GM21447 (cell line): ENCODE measurements at regions not wholly inside any gene's neighbourhood (a gene's known extent, or its start where the extent isn't known, plus 50 kb on each side); places are given as distances from the start of the nearest gene placed in this dataset.

Experiments used
- ATAC-seq: cut with Tn5 transposase; IDR thresholded peaks from one replicate; pipeline ENCODE4 v1.9.1; 2021; ENCODE audit not compliant: unreplicated experiment

DNA sequence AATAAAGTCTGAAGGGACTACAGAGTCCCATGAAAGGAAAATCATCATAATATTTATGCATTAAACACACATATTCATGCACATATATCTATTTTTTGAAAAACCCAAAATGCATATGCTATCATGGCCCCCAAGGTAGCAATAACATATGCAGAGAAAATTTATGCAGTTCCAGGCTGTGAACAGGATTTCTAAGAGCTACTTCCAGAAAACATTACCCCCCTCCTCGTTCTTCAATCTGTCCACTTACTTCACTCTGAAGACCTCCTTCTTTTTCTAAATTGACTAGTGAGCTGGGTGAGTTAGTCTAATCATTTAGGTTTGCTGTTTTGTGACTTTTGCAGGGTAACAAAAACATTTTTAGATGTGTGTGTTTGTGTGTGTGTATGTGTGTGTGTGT, 376.4 kb upstream of the ZEB2 start:
- ATAC-seq = no peak

DNA sequence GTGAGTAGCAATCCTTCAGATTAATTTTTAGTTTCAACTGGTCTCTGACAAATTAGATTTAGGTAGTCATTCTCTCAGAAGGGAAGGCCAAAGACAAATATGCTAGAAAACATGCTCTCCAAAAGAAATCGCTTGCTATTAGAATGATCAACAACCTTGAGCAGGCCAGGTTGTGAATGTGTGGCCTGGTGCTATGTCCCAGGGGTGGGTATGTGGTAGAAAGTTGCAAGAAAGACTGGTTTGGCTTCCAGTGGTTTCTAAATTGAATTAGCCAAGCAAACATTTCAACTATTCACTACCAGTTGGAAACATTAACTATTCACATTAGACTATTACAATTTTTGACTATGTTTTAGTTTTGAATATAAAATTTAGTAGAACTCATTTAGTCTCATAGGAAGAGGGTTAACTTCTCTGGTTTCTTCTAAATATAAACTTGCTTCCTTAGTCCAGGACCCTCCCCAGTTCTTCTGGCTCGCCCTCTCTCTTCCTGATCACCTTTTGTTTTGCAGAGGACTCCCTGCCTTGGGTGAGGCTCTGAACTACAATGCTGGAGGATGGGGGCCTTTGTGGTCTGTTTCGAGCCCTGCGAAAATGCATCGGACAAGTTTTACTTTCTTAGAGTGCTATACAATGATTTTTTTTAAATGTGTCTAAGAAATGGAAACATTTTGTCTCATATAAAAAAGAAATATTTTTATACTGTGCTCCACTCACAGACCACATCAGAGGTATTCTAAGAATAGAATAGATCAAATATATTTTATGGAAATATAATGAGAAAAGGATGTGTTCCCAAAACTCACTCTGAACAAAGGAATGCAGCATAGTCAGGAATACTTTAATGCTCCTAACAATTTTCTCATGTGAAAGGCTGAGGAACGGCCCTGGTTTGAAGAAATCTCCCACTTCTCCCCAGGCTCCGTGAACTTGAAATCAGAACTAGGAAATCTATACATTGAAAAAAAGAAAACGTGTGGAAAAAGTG, 375.0 kb upstream of the ZEB2 start:
- ATAC-seq = no peak

DNA sequence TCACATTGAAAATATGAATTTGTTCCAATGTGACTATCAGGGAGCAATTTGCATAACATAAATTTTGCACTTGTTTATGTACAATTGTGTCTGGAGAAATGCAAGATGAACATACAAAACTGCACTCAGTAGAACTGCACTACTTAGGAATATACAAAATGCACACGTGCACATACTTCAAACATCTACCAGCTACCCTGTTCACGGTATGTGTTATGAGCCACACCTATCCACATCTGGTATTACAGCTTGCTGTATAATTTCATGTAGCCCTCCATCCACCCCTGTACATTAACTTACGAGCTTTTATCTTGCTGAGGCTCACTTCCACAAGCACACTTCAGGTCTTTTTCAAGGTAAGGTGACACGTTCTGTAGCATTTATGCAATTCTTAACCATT, 373.5 kb upstream of the ZEB2 start:
- ATAC-seq = no peak

DNA sequence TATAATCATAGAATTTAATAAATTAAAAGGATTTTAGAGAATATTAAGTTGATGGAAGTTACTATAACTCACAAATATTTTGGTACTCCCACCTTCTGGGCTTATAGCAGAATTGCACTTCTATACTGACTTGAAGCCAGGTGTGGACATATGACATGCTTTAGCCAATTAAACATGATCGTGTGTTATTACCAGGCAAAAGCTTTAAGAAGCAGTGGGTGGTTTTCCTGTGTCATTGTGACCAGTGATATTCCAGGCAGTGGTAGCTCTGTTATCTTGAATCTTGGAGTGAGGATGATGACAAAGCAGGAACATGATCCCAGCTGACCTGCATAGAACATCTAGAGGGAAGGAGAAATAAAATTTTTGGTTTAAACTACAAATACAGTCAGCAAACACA, 370.9 kb upstream of the ZEB2 start:
- ATAC-seq = no peak

DNA sequence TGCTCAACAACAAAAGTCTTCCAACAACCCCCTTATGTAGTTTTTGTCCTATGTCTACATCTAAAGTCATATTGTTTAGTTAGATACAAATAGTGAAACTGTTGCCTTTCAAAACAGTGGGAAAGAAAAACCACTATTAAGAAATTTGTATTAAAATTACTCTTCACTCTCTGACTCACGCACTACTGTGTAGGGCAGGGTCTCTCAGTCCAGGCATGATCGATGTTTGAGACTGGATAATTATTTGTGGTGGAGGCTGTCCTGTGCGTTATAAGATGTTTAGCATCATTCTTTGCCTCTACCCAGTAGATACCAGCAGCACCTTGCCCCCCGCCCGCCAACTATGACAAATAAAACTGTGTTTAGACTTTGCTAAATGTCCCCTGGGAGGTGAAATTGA, 369.4 kb upstream of the ZEB2 start:
- ATAC-seq = no peak

DNA sequence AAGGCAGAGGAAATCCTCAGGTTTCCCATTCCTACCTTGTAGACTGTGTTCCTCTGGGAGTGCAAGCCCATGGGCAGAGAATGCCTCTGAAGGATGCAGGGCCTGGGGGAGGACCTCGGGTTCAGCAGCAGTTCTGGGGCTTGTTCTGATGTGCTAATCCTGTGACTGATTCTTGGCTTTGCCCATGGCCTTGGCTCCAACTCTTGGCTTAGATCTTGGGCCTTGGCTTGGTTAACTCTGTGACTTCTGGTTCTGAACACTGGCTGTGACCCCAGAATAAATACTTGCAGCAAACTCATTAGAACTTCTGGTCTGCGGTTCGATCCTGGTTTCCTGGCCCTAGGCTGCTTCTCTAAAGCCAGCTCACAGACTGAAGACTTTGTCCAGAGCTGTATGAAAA, 366.9 kb upstream of the ZEB2 start:
- ATAC-seq = no peak

DNA sequence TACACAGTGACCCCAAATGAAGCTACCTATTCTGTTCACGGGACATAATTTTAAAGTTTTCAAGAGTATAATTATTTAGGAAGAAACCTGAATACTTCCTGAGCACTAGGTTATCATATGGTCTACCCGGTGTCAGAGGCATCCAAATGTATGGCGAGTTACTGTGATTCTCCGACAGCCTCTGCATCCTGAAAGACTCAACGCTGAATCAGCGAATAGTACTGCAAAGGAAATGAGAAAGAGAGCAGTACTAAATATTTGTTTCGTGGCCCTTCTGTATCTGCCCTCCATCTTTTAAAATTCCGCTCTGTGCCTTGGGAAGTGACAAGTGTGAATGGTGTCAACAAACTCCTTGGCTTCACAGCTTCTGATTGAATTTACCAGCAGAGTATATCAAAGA, 358.0 kb upstream of the ZEB2 start:
- no peak for ATAC-seq

DNA sequence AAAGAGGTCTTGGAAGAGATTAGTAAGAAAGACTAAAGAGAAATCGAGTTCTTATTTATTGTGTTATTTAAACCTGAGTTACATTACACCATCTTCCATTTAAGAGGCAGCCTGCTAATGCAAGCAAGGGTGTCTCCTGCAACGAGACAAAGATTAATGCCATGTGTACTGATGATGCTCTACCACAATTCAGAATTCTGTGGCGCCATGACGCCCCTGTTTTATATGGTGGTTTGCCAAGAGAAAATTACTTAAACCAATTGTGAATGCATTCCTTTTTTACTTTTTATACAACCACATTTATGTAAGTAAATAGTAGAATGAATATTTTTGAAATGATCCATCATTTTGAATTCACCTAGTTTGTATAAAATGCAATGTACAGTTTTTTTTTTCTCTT, 356.1 kb upstream of the ZEB2 start:
- ATAC-seq = no peak

DNA sequence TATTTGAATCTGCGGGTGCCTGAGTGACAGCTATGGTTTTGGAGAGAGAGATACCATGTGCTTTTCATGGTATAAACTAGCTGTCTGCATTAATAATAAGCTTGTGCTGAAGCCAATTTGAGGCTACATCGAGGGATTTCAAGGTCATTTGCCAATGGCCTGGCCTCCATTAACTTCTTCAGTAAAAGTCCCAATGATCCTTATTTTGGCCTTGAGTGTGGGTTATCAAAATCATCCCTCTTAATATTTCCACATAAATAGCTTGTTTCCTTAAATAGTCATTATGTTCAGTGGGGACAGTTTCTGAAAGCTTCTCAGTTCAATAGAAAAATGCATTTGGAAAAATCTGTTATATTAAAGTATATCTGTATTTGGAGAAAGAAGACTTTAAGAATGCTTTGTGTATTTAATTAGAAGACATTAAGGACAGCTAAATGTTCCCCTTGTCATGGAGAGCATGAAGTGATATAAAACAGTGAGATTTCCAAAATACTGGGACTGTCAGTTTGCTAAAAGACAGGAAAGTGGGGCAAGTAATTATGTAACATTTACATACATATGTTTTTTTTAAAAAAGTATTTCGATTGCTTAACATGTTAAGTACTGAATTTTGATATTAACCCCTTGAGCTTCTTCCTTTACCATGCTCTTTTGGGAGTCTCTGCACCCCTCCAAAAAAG, 355.5 kb upstream of the ZEB2 start:
- no peak for ATAC-seq

DNA sequence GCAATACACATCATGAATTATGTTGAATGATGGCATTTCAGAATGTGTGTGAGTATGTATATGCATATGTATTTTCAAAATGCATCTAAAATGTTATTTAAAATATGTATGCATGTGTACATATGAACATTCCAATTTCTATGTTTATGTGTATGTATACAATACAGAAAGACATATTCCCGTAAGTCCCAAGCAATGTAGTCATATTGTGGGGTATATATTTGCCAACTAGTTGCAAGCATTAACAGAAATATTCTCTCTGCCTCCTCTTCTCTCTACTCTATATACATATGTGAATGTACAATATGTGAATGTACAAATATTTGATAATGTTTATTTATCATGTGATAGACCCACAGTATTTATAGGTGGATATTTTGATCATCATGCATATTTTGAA, 345.8 kb upstream of the ZEB2 start:
- no peak for ATAC-seq

DNA sequence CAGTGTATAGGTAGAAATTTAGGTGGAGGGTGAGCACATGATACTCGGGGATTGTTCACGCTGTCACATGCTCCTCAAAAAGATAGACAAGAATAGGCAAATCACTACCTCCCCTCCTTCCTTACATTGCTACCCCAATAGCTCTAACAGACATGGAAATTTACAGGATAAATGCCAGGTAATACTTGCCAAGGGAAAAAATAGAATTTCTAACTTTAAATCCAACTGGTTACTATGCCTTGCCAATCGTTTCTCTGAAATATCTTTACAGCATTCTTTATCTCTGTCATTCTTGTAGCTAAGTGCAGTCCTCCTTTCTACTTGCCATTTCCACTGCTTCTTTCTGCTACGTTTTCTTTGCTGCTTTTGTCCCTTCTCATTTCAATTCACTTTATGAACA, 339.8 kb upstream of the ZEB2 start:
- no peak for ATAC-seq

DNA sequence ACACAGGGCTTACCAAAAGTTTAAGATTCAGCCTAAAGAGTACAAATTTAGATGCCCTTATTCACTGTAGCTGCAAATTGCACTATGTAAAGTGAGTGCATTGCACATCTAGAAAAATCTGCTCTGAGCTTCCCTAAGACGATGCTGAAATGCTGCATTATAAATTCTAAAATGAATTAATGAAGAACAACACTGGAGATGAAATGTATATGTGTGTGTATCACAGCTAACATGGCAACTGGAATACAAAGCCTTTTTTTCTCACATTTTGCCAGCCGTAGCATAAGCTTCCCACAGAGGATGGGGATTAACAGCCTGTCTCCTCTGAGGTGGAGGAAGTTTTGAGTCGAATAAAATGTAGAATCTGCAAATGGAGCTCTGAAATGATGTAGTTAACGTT, 338.3 kb upstream of the ZEB2 start:
- no peak for ATAC-seq

DNA sequence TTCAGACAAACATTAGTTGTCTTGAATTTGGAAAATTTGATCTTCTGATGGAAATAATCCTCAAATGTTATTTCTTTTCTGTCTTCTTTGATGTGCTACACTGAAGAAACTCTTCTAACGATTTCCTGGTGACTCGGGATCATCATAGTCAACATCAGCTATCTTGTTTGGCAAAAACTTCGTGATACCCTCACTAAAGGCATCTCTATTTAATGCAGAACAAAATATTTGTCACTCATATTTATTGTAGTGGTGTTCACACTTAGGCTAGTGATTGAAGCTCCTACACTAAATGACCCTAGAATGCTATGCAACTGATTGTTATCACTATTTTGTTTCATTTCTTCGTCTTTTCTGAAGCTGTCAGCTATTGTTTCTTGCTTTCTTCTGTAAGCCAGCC, 334.7 kb upstream of the ZEB2 start:
- no peak for ATAC-seq

DNA sequence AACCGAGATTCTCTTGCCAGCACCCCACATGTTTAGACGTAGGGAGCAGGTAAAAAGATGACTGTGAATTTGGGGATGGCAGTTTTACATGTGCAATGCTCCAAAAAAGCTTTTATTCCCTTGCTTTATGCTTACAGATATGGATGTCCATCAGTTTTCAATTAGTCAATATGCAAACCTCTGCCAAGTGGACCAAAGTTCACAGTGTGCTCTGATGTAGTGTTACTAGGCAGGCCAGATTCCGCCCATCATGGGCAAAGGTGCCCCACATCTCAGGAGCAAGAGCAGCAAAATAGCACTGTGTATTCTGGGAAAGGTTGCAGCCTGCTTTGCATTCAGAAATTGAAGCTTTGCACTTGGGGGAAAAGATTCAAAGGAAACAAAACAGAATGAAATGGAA, 329.7 kb upstream of the ZEB2 start:
- ATAC-seq = no peak

DNA sequence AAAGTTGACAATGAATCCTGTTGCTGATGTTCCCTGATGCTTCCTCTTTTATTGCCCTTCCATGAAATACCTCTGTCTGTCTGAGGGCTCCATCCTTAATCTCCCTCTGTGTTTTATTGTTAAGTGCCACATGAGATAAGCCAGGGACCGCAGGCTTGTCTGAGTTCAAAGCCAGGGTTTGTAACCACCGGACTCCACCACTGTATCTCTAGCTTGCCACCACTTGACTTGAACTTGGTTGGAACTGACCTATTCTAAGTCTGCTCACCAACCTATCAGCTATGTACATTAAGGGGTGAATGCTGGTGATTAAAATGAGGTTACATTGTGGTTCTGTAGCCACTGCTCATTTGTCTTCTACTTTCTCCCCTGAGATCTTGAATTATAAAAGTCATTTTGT, 328.5 kb upstream of the ZEB2 start:
- no peak for ATAC-seq

DNA sequence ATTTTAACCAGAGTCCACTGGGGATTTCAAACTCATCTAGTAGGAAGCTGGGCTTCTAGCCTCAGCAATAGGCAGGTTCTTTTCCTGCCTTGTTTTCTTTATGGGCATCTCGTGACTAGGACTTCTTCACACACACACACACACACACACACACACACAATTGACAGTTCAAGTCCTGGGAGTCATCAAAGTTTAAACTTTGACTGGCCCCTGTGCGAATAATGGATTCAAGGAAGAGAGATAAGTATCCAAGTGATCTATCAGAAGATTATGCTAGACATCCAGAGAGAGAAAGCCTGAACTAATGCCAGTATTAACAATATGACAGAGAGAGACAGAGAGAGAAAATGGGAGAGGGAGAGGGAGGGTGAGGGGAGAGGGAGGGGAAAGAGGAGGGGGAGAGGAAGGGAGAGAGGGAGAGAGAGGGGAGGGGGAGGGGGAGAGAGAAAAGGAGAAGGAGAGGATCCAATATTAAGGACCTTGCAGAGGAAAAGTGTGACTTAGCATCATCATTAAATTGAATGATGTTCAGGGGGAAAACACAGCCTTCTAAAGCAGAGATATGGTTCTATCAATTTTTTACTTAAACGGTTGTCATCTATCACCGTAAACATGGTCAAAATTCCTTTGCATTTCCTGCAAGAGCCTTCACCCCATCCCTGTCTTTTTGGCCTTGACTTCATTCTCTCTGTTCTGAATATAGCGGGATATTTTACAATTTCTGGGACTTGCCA, 327.6 kb upstream of the ZEB2 start:
- no peak for ATAC-seq

DNA sequence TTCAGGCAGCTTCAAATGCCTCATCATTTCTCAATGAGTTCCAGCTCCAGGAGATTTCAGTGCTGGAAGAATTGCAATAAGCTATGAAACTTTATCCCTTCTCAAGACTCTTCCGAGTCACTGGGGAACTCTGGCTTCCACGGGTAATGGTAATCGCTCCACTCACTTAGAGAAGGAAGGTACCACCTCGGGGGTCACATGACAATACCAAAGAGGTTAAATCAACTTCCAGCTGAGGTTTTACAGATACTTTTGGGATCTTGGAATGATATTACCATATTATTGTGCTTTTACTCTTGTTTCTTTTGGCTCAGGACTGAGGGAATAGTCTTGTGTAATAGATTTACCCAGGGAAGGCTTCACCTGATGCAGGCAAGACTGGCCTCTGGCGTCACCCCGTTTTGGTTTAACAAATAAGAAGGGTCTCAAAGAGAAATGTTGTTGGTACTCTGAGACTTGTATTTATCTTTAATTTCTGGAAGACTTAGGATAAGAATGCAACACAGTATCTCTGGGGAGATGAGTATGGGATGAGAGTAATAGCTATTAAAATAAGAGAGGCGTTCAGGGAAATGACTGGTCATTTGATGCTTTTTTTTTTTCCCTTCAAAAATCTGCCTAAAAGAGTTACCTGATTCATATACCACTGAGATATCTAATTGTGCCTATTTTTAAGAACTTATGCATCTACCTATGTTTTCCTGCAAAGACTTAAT, 316.9 kb upstream of the ZEB2 start:
- no peak for ATAC-seq

DNA sequence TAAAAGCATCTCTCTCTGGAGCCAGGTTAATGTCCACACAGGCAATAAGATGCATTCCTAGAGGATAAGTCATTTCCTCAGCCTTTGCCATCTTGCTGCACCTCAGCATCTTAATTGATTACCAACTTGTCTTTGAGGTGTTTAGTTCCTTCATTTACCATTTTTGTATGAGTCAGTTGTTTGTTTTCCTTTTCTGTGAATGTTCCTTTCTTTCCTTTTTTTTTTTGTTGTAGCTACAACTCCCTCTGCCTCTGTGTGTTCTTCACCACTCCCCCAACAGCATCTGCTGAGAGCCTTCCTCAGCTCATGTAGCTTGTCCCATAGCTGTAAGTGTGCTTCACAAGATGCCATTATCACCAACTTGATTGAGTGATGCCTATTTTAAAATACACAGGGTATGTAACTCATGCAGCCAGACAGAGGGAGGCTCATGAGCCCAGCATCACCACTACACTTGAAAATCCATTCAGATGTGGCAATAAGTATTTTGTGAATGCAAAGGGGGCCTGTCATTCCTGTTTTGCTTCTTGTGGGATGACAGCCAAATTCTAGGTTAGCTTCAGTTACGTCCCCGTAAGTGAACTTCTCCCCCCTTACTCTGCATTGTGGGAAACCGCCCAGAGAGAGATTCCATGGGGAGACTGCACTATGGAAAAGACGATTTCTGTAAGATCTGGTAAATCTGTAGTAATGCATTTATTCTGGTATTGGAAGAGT, 315.9 kb upstream of the ZEB2 start:
- ATAC-seq = no peak

DNA sequence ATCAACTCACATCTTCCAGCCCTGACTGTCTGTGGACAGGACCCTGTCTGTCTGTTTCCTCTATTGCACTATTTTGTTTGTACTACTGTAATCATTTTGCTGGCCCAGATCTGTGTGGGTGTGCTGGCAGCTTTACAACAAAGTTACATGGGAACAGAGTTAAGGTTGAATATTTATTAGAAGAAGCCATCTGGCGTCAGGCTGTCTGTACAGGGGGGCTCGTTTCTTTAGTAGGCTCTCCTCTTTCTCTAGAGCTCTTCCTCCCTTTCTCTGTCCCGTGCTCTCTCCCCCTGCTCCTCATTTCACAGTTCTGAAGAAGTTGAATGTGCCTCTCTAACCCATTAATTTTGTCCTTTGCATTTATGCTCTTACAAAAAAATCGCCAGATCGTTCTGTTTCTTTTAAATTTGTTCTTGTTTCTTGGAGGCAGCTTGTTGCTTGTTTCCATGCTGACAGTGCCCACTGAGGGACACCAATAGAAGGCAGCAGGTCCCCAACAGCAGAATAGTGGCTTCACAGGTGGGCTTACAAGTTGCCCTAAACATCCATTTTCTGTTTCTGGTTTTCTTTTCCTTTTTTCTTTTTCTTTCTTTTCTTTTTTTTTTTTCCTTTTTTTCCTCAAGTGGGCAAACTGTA, 315.2 kb upstream of the ZEB2 start:
- no peak for ATAC-seq

DNA sequence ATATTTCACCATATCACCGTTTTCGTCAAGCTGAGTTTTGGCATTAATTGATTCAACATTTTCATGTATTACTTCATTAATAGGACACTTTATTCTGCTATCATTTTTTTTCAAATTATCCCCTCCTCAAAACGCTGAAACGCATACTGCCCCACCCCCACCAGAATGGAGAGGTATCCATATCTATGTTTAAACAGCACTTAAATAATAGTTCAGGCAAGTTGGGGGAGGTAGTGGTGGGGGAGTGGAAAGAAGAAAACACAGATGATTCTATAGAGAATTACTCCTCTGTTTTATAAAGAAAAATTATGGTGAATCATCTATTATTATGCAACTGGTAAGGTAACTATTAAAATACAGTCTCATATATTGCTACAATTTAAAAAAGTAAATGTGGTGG, 314.4 kb upstream of the ZEB2 start:
- no peak for ATAC-seq
